ENCODE measurements at regions not wholly inside any gene's neighbourhood (a gene's known extent, or its start where the extent isn't known, plus 50 kb on each side); places are given as distances from the start of the nearest gene placed in this dataset.

GRCh38 chr12:87848248-87848868 lies 180.8 kb downstream of the C12orf50 start:
- DNase-seq (ENCODE audit: extremely low spot score), result peak; percentile 30
- peak; percentile 71 for TF ChIP-seq CTCF (IDR thresholded peaks at IDR 0.05; ENCODE audit: control extremely low read depth, extremely low read depth, low read depth, missing control alignments)
- CTCF ChIA-PET, result interaction anchor here (0.6 to 2.6 kb wide), 20 partner anchors 8 to 1924 kb away, joined by 3 to 20 read pairs (median 4); no protein-coding TSS in a partner anchor
- POLR2A ChIA-PET, result no interaction called here

GRCh38 chr12:87847147-87847546 lies 182.1 kb downstream of the C12orf50 start:
- TF ChIP-seq CTCF (IDR thresholded peaks at IDR 0.05; ENCODE audit: control extremely low read depth, extremely low read depth, low read depth, missing control alignments), result no peak
- DNase-seq (ENCODE audit: extremely low spot score), result no peak
- ChIA-PET POLR2A (no interaction called here), CTCF (interaction anchor here (1.0 to 2.6 kb wide), 7 partner anchors 9 to 1923 kb away, joined by 3 to 12 read pairs (median 5); no protein-coding TSS in a partner anchor)

- no peak for DNase-seq (ENCODE audit: extremely low spot score)
- POLR2A ChIA-PET, result no interaction called here
- TF ChIP-seq CTCF (IDR thresholded peaks at IDR 0.05; ENCODE audit: control extremely low read depth, extremely low read depth, low read depth, missing control alignments), result no peak
- CTCF ChIA-PET, result no interaction called here
Observed at GRCh38 chr12:87846045-87846444, 183.2 kb downstream of the C12orf50 start.

GRCh38 chr12:87841935-87842334 lies 187.3 kb downstream of the C12orf50 start:
- no peak for TF ChIP-seq CTCF (IDR thresholded peaks at IDR 0.05; ENCODE audit: control extremely low read depth, extremely low read depth, low read depth, missing control alignments)
- DNase-seq (ENCODE audit: extremely low spot score), result no peak
- ChIA-PET CTCF (no interaction called here), POLR2A (no interaction called here)

- POLR2A ChIA-PET, result no interaction called here
Observed at GRCh38 chr12:87836190-87836589, 193.0 kb downstream of the C12orf50 start.

GRCh38 chr12:87828382-87828973 lies 200.7 kb downstream of the C12orf50 start:
- POLR2A ChIA-PET, result no interaction called here
- no peak for TF ChIP-seq CTCF (IDR thresholded peaks at IDR 0.05; ENCODE audit: control extremely low read depth, extremely low read depth, low read depth, missing control alignments)
- DNase-seq (ENCODE audit: extremely low spot score), result no peak
- CTCF ChIA-PET, result no interaction called here

More at GRCh38 chr12:87836190-87836589, 193.0 kb downstream of the C12orf50 start:
- DNase-seq (ENCODE audit: extremely low spot score), result no peak
- TF ChIP-seq CTCF (IDR thresholded peaks at IDR 0.05; ENCODE audit: control extremely low read depth, extremely low read depth, low read depth, missing control alignments), result no peak
- CTCF ChIA-PET, result interaction anchor here (0.9 to 1.2 kb wide), 2 partner anchors 9 to 12 kb away, joined by 3 read pairs; no protein-coding TSS in a partner anchor
